GM21786 (cell line): ENCODE measurements at regions not wholly inside any gene's neighbourhood (a gene's known extent, or its start where the extent isn't known, plus 50 kb on each side); places are given as distances from the start of the nearest gene placed in this dataset.
A peak's percentile ranks its signal among the peaks of the same experiment; 100 is the strongest.
"Not testable (repeated sequence)": the region's sequence is repeated elsewhere in the genome, so short reads cannot be mapped to it uniquely, and the experiment has no call there.

Experiments
- ATAC-seq: cut with Tn5 transposase; IDR thresholded peaks from one replicate; pipeline ENCODE4 v1.9.1; 2021; ENCODE audit not compliant: unreplicated experiment

- ATAC-seq, result no peak
Observed at GRCh38 chr3:11739706-11740105, 96.0 kb upstream of the VGLL4 start.

- no peak for ATAC-seq
Observed at GRCh38 chr3:11739123-11739522, 95.4 kb upstream of the VGLL4 start.

- no peak for ATAC-seq
Observed at GRCh38 chr3:11737742-11738141, 94.0 kb upstream of the VGLL4 start.

GRCh38 chr3:11736136-11736833 is 92.6 kb upstream of the VGLL4 start:
- ATAC-seq, result no peak

- ATAC-seq, result no peak
Observed at GRCh38 chr3:11735638-11736037, 91.9 kb upstream of the VGLL4 start.

GRCh38 chr3:11735111-11735510 is 91.4 kb upstream of the VGLL4 start:
- ATAC-seq, result not testable (repeated sequence)

- no peak for ATAC-seq
Observed at GRCh38 chr3:11733914-11734313, 90.2 kb upstream of the VGLL4 start.

- ATAC-seq, result no peak
Observed at GRCh38 chr3:11727207-11727606, 83.5 kb upstream of the VGLL4 start.

GRCh38 chr3:11726146-11726545 is 82.4 kb upstream of the VGLL4 start:
- no peak for ATAC-seq

- not testable (repeated sequence) for ATAC-seq
Observed at GRCh38 chr3:11725340-11725641, 81.6 kb upstream of the VGLL4 start.

- peak; percentile 62 for ATAC-seq
Observed at GRCh38 chr3:11724615-11725339, 81.1 kb upstream of the VGLL4 start.

GRCh38 chr3:11721479-11721878 is 77.8 kb upstream of the VGLL4 start:
- ATAC-seq, result no peak

GRCh38 chr3:11720917-11721411 is 77.2 kb upstream of the VGLL4 start:
- ATAC-seq, result no peak

GRCh38 chr3:11720304-11720898 is 76.7 kb upstream of the VGLL4 start:
- peak; percentile 22 for ATAC-seq

GRCh38 chr3:11719406-11720303 is 75.9 kb upstream of the VGLL4 start:
- ATAC-seq, result peak; percentile 66

GRCh38 chr3:11718637-11719405 is 75.1 kb upstream of the VGLL4 start:
- peak; percentile 20 for ATAC-seq

- peak; percentile 11 for ATAC-seq
Observed at GRCh38 chr3:11717768-11718636, 74.3 kb upstream of the VGLL4 start.

GRCh38 chr3:11717301-11717700 is 73.6 kb upstream of the VGLL4 start:
- no peak for ATAC-seq

GRCh38 chr3:11716573-11717290 is 73.0 kb upstream of the VGLL4 start:
- no peak for ATAC-seq
